Right renal cortex interstitium (tissue), 3 donors: ENCODE measurements at regions not wholly inside any gene's neighbourhood (a gene's known extent, or its start where the extent isn't known, plus 50 kb on each side); places are given as distances from the start of the nearest gene placed in this dataset.
"Not testable (repeated sequence)": the region's sequence is repeated elsewhere in the genome, so short reads cannot be mapped to it uniquely, and the experiment has no call there.

Experiments
- DNase-seq, 3 donors: peaks; one replicate each; pipeline ENCODE4 v3.0.0-alpha.2; 2013; ENCODE audit warnings: low read depth in 3 of 3, low spot score in 2 of 3

- peak; percentile 67 to 76 (median 69) for DNase-seq
Measured at GRCh38 chr15:77910030-77910911, 167.2 kb downstream of the TBC1D2B start.

- DNase-seq = no peak
Measured at GRCh38 chr15:77909182-77909940, 168.2 kb downstream of the TBC1D2B start.

GRCh38 chr15:77908752-77909111, 168.8 kb downstream of the TBC1D2B start:
- not testable (repeated sequence) for DNase-seq

- no peak for DNase-seq
Measured at GRCh38 chr15:77907824-77908751, 169.4 kb downstream of the TBC1D2B start.

- DNase-seq = not testable (repeated sequence)
Measured at GRCh38 chr15:77906062-77906990, 171.2 kb downstream of the TBC1D2B start.

GRCh38 chr15:77905301-77905920, 172.1 kb downstream of the TBC1D2B start:
- no peak for DNase-seq

GRCh38 chr15:77904901-77905300, 172.6 kb downstream of the TBC1D2B start:
- no peak for DNase-seq

GRCh38 chr15:77904436-77904821, 173.1 kb downstream of the TBC1D2B start:
- DNase-seq = no peak

- not testable (repeated sequence) for DNase-seq
Measured at GRCh38 chr15:77903761-77904435, 173.6 kb downstream of the TBC1D2B start.

GRCh38 chr15:77902921-77903760, 174.4 kb downstream of the TBC1D2B start:
- not testable (repeated sequence) for DNase-seq

- no peak for DNase-seq
Measured at GRCh38 chr15:77901921-77902750, 175.4 kb downstream of the TBC1D2B start.

- DNase-seq = no peak
Measured at GRCh38 chr15:77901251-77901881, 176.1 kb downstream of the TBC1D2B start.

GRCh38 chr15:77900331-77900963, 177.1 kb downstream of the TBC1D2B start:
- DNase-seq = not testable (repeated sequence)

GRCh38 chr15:77899776-77900175, 177.7 kb downstream of the TBC1D2B start:
- DNase-seq = not testable (repeated sequence)

GRCh38 chr15:77898811-77899730, 178.4 kb downstream of the TBC1D2B start:
- no peak for DNase-seq
